A549 (cell line): ENCODE measurements at regions not wholly inside any gene's neighbourhood (a gene's known extent, or its start where the extent isn't known, plus 50 kb on each side); places are given as distances from the start of the nearest gene placed in this dataset.

Experiments used
- ATAC-seq, 2 experiments: fragments of 200-7000 bp in 1 of 2; fragments of >200 bp in 1 of 2; cut with Nextera tagmentation in 1 of 2; cut with Tn5 transposase in 1 of 2; 3 replicates each; pipeline versions ENCODE4 v1.8.0 to v1.9.1; 2018 to 2020; ENCODE audit warnings: mild to moderate bottlenecking in 1 of 2, moderate library complexity in 1 of 2
- CTCF ChIA-PET: fragments of 300-600 bp; sonication (Branson Sonifier 250); formaldehyde crosslinking; extraction: SDS; loops from one replicate; lab custom pipeline; 2021; ENCODE audit warnings: antibody characterized with exemption, inconsistent platforms; lab: Yijun Ruan, JAX
- POLR2A ChIA-PET: fragments of 350-600 bp; formaldehyde crosslinking; extraction: SDS; loops from one replicate; lab custom pipeline; 2021; ENCODE audit warnings: antibody characterized with exemption, inconsistent platforms; lab: Yijun Ruan, JAX
- DNase-seq, 2 experiments: peaks; one replicate each; pipeline versions ENCODE4 v3.0.0 to v3.0.0-alpha.2; 2011 to 2016; ENCODE audit warnings: low read depth in 1 of 2, low spot score in 1 of 2
- FAIRE-seq: peaks from 2 replicates; lab custom pipeline; 2011; peaks lifted over from hg19 to GRCh38; lab: Jason Lieb, UNC
- H3K27ac ChIP-seq, 2 experiments: fragments of >200 bp; sonication (Bioruptor Twin); formaldehyde crosslinking; 3 replicates each; pipeline ENCODE4 v1.5.1; 2016 to 2017
- H3K4me1 ChIP-seq: fragments of >200 bp; sonication (Bioruptor Twin); formaldehyde crosslinking; 3 replicates; pipeline ENCODE4 v1.6.1; 2016
- H3K4me2 ChIP-seq: fragments of >200 bp; sonication (Bioruptor Twin); formaldehyde crosslinking; 3 replicates; pipeline ENCODE4 v1.6.1; 2016
- H3K4me3 ChIP-seq: fragments of >200 bp; sonication (Bioruptor Twin); formaldehyde crosslinking; 3 replicates; pipeline ENCODE4 v1.5.1; 2016
- H3K9me3 ChIP-seq: fragments of >200 bp; sonication (Bioruptor Twin); formaldehyde crosslinking; 3 replicates; pipeline ENCODE4 v1.6.1; 2016
- CBX2 ChIP-seq: fragments of 200-600 bp; sonication (generic); IDR thresholded peaks from 2 replicates; pipeline ENCODE4 v1.6.1; 2016; ENCODE audit warnings: low read depth, mild to moderate bottlenecking, borderline replicate concordance
- CBX8 ChIP-seq: fragments of 200-600 bp; sonication (generic); IDR thresholded peaks from 2 replicates; pipeline ENCODE4 v1.6.1; 2016
- CHD2 ChIP-seq: fragments of 150-350 bp; IDR thresholded peaks from 2 replicates; pipeline ENCODE4 v1.6.1; 2014; ENCODE audit warnings: low read length; ENCODE audit not compliant: partially characterized antibody
- EP300 ChIP-seq, 2 experiments: fragments of >200 bp; sonication (Bioruptor Twin); formaldehyde crosslinking; IDR thresholded peaks; 2 replicates in 1 of 2; 3 replicates in 1 of 2; pipeline ENCODE4 v1.6.1; 2016 to 2017
- ESRRA ChIP-seq: fragments of 150-350 bp; IDR thresholded peaks from 2 replicates; pipeline ENCODE4 v1.6.1; 2014; ENCODE audit warnings: mild to moderate bottlenecking, low read length, borderline replicate concordance
- FOSL2 ChIP-seq, 2 experiments: fragments of 450-650 bp in 1 of 2; fragments of >200 bp in 1 of 2; sonication (Bioruptor Twin) in 1 of 2; formaldehyde crosslinking; IDR thresholded peaks; 2 replicates each; pipeline versions ENCODE4 v1.5.0 to v1.6.1; 2016 to 2020; ENCODE audit warnings: mild to moderate bottlenecking in 1 of 2, moderate library complexity in 1 of 2
- GATA3 ChIP-seq: IDR thresholded peaks from 2 replicates; pipeline ENCODE4 v1.6.1; 2012; ENCODE audit warnings: borderline replicate concordance
- HDAC2 ChIP-seq: fragments of 200-600 bp; sonication (generic); IDR thresholded peaks from 2 replicates; pipeline ENCODE4 v1.6.1; 2016
- HES2 ChIP-seq: fragments of >200 bp; sonication (Bioruptor Twin); formaldehyde crosslinking; IDR thresholded peaks from 2 replicates; pipeline ENCODE4 v1.6.1; 2016
- HEYL ChIP-seq: fragments of 250-450 bp; sonication (Bioruptor Pico); IDR thresholded peaks from 2 replicates; pipeline ENCODE4 v1.8.0; 2021; ENCODE audit warnings: mild to moderate bottlenecking, moderate library complexity
- HOXB13 ChIP-seq: fragments of 250-450 bp; sonication (Bioruptor Pico); IDR thresholded peaks from 2 replicates; pipeline ENCODE4 v1.5.0; 2020; ENCODE audit warnings: low read depth, mild to moderate bottlenecking, moderate library complexity
- KDM1A ChIP-seq: fragments of 200-600 bp; sonication (generic); IDR thresholded peaks from 2 replicates; pipeline ENCODE4 v1.6.1; 2016; ENCODE audit warnings: low read depth, mild to moderate bottlenecking
- MAFK ChIP-seq: fragments of 450-650 bp; IDR thresholded peaks from 2 replicates; pipeline ENCODE4 v1.6.1; 2014; ENCODE audit not compliant: partially characterized antibody
- MAX ChIP-seq: IDR thresholded peaks from 2 replicates; pipeline ENCODE4 v1.6.1; 2012
- MYC ChIP-seq: IDR thresholded peaks from 2 replicates; pipeline ENCODE4 v1.6.1; 2012; ENCODE audit warnings: mild to moderate bottlenecking, inconsistent platforms, low read length, improper control_type of control experiment, borderline replicate concordance
- NR3C1 ChIP-seq: fragments of >200 bp; sonication (Bioruptor Twin); formaldehyde crosslinking; IDR thresholded peaks from 3 replicates; pipeline ENCODE4 v1.6.1; 2017
- PBX3 ChIP-seq: IDR thresholded peaks from 2 replicates; pipeline ENCODE4 v1.6.1; 2012
- POLR2A ChIP-seq: IDR thresholded peaks from 2 replicates; pipeline ENCODE4 v1.6.1; 2012; ENCODE audit warnings: mild to moderate bottlenecking, low read length
- POLR2AphosphoS2 ChIP-seq: conservative IDR thresholded peaks from 2 replicates; pipeline ENCODE4 v1.6.1; 2012; ENCODE audit warnings: low read length, improper control_type of control experiment, inconsistent platforms
- RARB ChIP-seq: fragments of 250-450 bp; sonication (Bioruptor Pico); IDR thresholded peaks from 2 replicates; pipeline ENCODE4 v1.8.0; 2021; ENCODE audit warnings: mild to moderate bottlenecking, moderate library complexity
- RCOR1 ChIP-seq: fragments of 150-350 bp; IDR thresholded peaks from 2 replicates; pipeline ENCODE4 v1.6.1; 2014; ENCODE audit warnings: antibody characterized with exemption, low read length, low read depth
- REST ChIP-seq: fragments of 200-600 bp; sonication (generic); IDR thresholded peaks from 2 replicates; pipeline ENCODE4 v1.6.1; 2016; ENCODE audit warnings: antibody characterized with exemption, mild to moderate bottlenecking, moderate library complexity
- RFX5 ChIP-seq: fragments of 450-650 bp; IDR thresholded peaks from 2 replicates; pipeline ENCODE4 v1.7.1; 2014; ENCODE audit warnings: antibody characterized with exemption, mild to moderate bottlenecking, moderate library complexity
- SMC3 ChIP-seq: fragments of >200 bp; sonication (Bioruptor Twin); formaldehyde crosslinking; IDR thresholded peaks from 3 replicates; pipeline ENCODE4 v1.6.1; 2018; ENCODE audit warnings: inconsistent platforms
- ZFP36 ChIP-seq: fragments of 450-650 bp; IDR thresholded peaks from 2 replicates; pipeline ENCODE4 v1.6.1; 2014; ENCODE audit warnings: borderline replicate concordance; ENCODE audit not compliant: partially characterized antibody
- ZNF302 ChIP-seq: fragments of 250-450 bp; sonication (Bioruptor Pico); IDR thresholded peaks from 2 replicates; pipeline ENCODE4 v1.9.0; 2021; ENCODE audit warnings: inconsistent platforms, mild to moderate bottlenecking, moderate library complexity
- WGBS: methylation state at CpG from one replicate; pipeline ENCODE4 v1.1.6; 2017; ENCODE audit errors: missing lambda C conversion rate; 5-methylcytosine and 5-hydroxymethylcytosine counted together

- CTCF ChIA-PET = no interaction called here
- WGBS = 56% methylated on average over 3 of the region's 3 CpGs
- no peak overlapping the region for H3K4me2 ChIP-seq
- H3K4me1 ChIP-seq = no peaks in the 10 kb centered on the region
- DNase-seq = no peak
- H3K9me3 ChIP-seq = no peaks in the 10 kb centered on the region
- H3K4me3 ChIP-seq = no peak overlapping the region
- POLR2A ChIA-PET = no interaction called here
- no peak for TF ChIP-seq MAFK
- TF ChIP-seq HEYL (CRISPR knock-in tag) = no peak
- no peak for TF ChIP-seq CBX2
- no peak for TF ChIP-seq POLR2A
- TF ChIP-seq EP300 (IDR thresholded peaks at IDR 0.05) = no peak
- TF ChIP-seq GATA3 = no peak
- TF ChIP-seq CHD2 = no peak
- TF ChIP-seq RFX5 = no peak
- no peak for TF ChIP-seq NR3C1
- TF ChIP-seq MAX = no peak
- TF ChIP-seq ESRRA = no peak
- TF ChIP-seq RARB = no peak
- TF ChIP-seq PBX3 = no peak
- ATAC-seq = no peak
- no peak overlapping the region for H3K27ac ChIP-seq
- no peak for FAIRE-seq
Measured at GRCh38 chr2:34737146-34737545, 1138.0 kb upstream of the FAM98A start.

GRCh38 chr2:34736482-34736881 is 1137.4 kb upstream of the FAM98A start:
- no peaks in the 10 kb centered on the region for H3K9me3 ChIP-seq
- no peak for FAIRE-seq
- no peak for DNase-seq
- 19% methylated on average over 2 of the region's 2 CpGs for WGBS
- H3K27ac ChIP-seq = no peak overlapping the region
- no peak overlapping the region for H3K4me3 ChIP-seq
- no peak overlapping the region for H3K4me2 ChIP-seq
- ChIA-PET POLR2A (no interaction called here), CTCF (no interaction called here)
- no peak for ATAC-seq
- no peaks in the 10 kb centered on the region for H3K4me1 ChIP-seq
- TF ChIP-seq HOXB13 = no peak
- no peak for TF ChIP-seq HDAC2
- no peak for TF ChIP-seq POLR2A
- no peak for TF ChIP-seq SMC3
- no peak for TF ChIP-seq MAX
- no peak for TF ChIP-seq CBX8

- Histone ChIP-seq H3K9me3 (no peaks in the 10 kb centered on the region), H3K4me2 (no peak overlapping the region), H3K4me3 (no peak overlapping the region), H3K27ac (no peak overlapping the region), H3K4me1 (no peaks in the 10 kb centered on the region)
- no peak for TF ChIP-seq MAFK
- TF ChIP-seq ZFP36 = no peak
- no peak for TF ChIP-seq KDM1A
- TF ChIP-seq MYC = no peak
- no peak for TF ChIP-seq REST
- TF ChIP-seq HES2 = no peak
- no peak for TF ChIP-seq ZNF302
- no peak for TF ChIP-seq POLR2AphosphoS2
- TF ChIP-seq FOSL2 (IDR thresholded peaks at IDR 0.05) = no peak
- TF ChIP-seq FOSL2 (CRISPR knock-in tag; IDR thresholded peaks at IDR 0.05) = no peak
- TF ChIP-seq RCOR1 = no peak
- ATAC-seq (no peak), DNase-seq (no peak), FAIRE-seq (no peak)
- ChIA-PET POLR2A (no interaction called here), CTCF (interaction anchor here (1.6 kb wide), 1 partner anchor 11 kb away, joined by 3 read pairs; no protein-coding TSS in a partner anchor)
Measured at GRCh38 chr2:34734662-34735061, 1135.6 kb upstream of the FAM98A start.
